GM18870 (cell line): ENCODE measurements at regions not wholly inside any gene's neighbourhood (a gene's known extent, or its start where the extent isn't known, plus 50 kb on each side); places are given as distances from the start of the nearest gene placed in this dataset.

Experiments
- ATAC-seq: cut with Tn5 transposase; IDR thresholded peaks from one replicate; pipeline ENCODE4 v1.9.1; 2021; ENCODE audit warnings: moderate library complexity; ENCODE audit not compliant: unreplicated experiment

- no peak for ATAC-seq
Measured at GRCh38 chr11:25860677-25861450, 471.1 kb upstream of the ANO3 start.

GRCh38 chr11:25862159-25862558 lies 469.8 kb upstream of the ANO3 start:
- ATAC-seq: no peak

GRCh38 chr11:25863986-25864385 lies 467.9 kb upstream of the ANO3 start:
- ATAC-seq: no peak

- ATAC-seq: no peak
Measured at GRCh38 chr11:25876456-25876965, 455.4 kb upstream of the ANO3 start.

DNA sequence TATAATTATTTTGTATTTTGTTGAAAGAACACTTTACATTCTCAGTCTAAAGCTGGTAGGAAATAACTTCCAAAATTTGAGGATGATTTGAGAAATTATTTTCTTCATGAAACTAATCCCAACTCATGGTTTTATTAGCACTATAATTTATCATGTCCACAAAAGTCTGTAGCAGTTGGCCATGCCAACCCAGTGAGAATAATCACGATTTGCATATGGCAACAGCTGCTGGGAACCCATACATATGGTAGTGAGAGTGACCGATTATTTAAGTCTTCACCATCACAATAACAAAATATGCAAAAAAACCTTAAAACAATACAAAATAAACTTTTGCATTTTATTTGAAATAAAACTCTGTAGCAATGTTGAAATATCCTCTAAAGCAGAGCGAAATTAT lies 445.9 kb upstream of the ANO3 start:
- no peak for ATAC-seq

DNA sequence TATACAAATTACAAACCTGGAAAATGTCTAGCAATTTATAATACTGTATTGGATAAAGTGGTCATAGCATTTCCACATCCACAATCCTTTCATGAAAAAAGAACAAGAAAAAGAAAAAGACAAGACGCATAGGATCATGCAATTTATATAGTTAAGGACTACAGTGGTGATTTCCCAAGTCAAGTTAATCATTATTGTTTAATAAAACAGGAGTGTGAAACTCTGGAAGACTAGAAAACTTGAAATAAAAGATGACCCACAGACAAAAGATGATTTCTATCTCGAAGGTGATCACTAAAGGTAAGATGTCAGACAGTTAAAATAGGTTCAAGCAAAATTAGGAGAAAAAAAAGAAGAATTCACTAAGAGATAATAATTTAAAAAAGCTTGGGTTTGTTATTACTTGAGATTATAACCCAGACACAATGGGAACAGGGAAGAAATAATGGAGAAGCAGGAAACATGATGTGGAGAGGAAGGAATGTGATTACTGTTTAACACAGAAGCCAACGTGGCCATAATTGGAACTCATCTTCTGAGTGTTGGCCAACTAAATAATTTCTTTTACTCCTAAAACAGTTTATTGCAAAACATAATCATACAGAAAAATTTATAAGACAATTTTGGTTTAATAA lies 441.2 kb upstream of the ANO3 start:
- ATAC-seq: no peak

DNA sequence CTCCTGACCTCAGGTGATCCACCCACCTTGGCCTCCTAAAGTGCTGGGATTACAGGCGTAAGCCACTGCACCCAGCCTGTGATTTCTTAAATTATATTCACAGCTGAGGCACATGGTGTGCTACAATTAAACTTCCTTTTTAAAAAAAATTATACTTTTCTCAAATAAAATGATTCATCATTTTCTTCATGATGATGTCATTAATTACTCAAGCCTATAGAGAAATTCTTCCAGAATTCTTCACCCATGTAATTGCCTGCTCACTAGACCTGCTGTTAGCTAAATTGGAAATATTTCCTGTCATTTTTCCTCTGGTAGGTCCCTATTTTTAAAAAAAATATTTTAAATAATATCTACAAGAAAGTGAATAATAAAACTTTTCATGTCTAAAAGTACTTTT lies 440.0 kb upstream of the ANO3 start:
- no peak for ATAC-seq

DNA sequence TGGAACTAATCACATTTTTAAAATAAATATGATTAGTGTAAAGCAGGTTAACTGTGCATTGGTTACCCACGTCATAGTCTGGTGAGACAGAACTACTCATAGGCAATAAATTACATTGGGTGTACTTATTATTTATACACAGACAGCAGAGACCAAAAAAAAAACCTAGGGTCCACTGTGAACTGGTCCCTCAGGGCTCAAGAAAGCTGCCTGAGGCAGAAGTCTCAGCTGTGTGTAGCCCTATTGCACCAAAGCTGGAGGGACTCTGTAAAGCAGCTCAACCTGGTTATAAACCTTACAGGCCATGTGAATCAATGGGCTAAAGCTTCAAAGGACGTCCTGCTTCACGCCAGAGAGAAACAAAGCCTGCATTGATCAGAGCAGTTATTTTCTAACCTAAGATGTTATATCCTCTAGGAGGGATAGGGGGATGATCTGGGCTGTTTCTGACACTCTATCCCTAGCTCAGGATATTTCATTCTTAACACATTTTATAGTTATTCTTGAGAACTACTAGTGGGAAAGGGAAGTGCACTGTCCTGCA lies 432.2 kb upstream of the ANO3 start:
- ATAC-seq: no peak

GRCh38 chr11:25900814-25901213 lies 431.1 kb upstream of the ANO3 start:
- no peak for ATAC-seq

GRCh38 chr11:25901415-25901814 lies 430.5 kb upstream of the ANO3 start:
- ATAC-seq: no peak

DNA sequence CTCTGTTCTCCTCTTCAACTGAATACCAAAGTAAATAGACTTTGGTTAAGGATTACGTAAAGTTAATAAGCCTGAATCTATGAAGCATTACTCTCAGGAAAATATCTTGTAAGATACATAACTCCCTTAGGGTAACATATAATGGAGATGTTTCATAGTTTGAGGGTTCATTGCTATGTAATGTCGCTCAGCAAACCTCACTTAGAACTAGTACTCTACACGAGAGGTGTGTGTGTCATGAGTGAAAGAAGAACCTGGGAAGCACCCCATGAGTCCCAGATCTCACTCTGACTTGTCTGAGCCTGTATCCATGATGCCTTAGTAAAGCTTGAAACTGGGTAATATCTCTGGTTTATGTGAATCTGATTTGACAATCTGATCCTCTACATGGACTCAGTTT lies 429.5 kb upstream of the ANO3 start:
- ATAC-seq: no peak

DNA sequence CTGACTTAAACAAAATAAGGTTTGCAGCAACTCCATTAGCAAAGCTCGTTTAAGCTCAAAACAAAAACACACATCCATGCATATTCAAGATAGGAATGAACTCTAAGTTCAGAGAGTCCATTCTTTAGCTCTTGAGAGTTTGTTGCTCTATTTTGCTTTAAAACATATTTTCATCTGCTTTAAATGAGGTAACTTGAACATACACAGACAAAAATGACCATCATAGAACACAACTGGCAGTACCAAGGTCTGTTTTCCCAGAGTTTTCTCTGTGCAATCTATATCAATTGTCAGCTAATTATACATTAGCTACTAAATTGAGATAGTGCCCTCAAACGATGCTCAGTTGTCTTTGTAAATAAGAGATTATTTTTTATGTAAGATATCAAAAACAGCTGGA lies 423.2 kb upstream of the ANO3 start:
- no peak for ATAC-seq

- no peak for ATAC-seq
Measured at GRCh38 chr11:25910086-25910485, 421.8 kb upstream of the ANO3 start.

DNA sequence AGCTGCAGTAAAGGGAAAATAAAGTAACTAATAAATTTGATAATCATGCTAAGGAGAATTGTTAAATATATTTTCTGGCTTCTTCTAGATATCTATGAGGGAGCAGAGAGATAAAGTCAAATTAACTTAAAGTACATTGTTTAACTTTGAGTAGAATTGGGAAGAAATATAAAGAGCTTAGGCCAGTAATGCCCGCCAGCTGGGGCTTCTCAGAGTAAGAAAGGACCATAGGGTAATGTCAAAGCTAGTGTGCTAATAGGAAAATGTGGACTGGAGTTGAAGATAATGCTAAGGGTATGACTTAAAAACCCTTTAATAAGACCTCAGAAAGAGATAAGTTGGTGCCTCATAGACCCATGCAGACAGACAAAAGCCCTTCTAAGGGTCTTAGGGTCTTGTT lies 411.6 kb upstream of the ANO3 start:
- no peak for ATAC-seq

DNA sequence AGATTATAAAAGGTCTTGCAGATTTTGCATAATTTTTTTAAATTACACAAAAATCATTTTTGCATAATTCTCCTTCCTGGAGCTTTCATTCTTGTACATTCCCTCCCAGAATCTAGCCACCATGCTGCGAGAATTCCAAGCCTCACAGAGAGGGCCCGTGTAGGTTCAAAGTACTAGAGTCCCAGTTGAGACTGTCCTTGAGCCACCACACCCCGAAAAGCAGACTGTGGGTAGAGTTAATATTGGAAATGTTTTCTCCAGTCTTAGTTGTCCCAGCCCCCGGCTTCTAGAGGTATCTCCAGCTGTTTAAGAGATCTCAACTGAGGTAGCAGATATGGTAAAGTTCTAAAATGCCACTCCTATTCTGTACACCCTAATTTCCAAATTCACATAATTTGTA lies 407.3 kb upstream of the ANO3 start:
- no peak for ATAC-seq

DNA sequence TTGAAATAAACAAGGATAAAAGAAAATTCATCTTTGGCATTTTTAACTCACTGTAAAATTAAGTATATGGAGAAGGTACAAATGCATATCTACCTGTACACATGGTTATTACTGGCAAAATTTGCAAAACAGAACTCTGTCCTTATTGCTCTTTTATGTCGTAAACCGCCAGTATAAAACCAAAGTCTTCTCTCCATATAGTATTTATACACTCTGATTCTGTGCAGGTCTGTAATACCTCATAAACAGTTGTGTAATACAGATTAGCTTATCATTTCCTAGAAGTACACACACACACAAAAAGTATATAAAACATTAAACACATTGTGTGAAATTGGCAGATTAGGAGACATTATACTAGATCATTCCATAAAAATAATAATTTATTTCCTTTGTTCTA lies 406.6 kb upstream of the ANO3 start:
- ATAC-seq: no peak

DNA sequence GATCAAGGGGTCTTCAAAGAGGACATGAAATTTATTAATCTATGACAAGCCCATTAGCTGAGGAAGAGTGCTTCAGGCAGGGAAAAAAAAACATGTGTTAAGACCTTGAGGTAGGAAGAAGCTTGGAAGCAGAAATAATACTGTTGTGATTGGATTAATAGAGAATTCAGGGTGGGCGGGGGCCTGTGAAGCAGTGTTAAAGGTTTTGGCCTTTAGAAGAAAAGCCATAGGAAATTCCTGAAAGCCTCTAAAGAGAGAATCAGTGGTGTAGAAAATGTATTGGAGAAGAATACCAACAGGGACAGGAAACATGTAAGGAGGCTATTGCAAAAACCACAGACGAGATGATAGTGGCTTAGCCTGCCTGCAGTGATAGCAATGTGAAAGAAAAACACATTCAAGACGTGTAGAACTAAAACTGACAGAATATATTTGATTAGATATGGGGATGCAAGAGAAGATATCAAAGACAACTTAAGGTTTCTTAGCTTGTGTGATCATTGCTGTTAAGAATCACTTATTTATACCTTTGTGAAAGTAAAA lies 404.4 kb upstream of the ANO3 start:
- ATAC-seq: no peak

DNA sequence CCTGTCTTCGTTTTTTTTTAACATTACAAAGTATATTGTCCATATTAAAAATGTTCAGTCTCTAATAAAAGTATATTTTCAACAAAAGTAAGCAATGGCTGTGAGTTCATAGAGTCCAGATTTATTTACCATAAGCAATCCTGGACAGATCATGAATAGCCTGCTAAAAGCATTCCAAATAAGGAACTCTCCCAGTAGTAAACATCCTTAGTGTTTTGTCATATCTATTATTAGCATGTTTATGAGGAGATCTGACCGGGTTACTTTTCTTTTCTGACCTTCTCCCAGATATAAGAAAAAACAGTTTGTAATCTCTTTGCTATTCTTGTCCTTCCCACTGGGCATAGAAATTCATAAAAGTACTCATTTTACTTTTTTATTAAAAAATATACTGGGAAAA lies 403.9 kb upstream of the ANO3 start:
- no peak for ATAC-seq

- ATAC-seq: no peak
Measured at GRCh38 chr11:25938952-25939351, 393.0 kb upstream of the ANO3 start.

- ATAC-seq: no peak
Measured at GRCh38 chr11:25939691-25940090, 392.2 kb upstream of the ANO3 start.

- ATAC-seq: no peak
Measured at GRCh38 chr11:25941353-25941752, 390.6 kb upstream of the ANO3 start.

- no peak for ATAC-seq
Measured at GRCh38 chr11:25943031-25943430, 388.9 kb upstream of the ANO3 start.
